Mesothelial cell of epicardium (in vitro differentiated cells): ENCODE measurements at regions not wholly inside any gene's neighbourhood (a gene's known extent, or its start where the extent isn't known, plus 50 kb on each side); places are given as distances from the start of the nearest gene placed in this dataset.

Experiments used
- DNase-seq, 2 experiments: peaks; one replicate each; pipeline ENCODE4 v3.0.0; 2021; ENCODE audit warnings: low spot score in 2 of 2; ENCODE audit not compliant: unreplicated experiment in 2 of 2
- H3K27ac Mint-ChIP-seq: 2 replicates; pipeline ENCODE4 v1.8.0; 2021; ENCODE audit warnings: mixed read lengths
- H3K27me3 Mint-ChIP-seq: 2 replicates; pipeline ENCODE4 v1.8.0; 2021; ENCODE audit warnings: low read depth, mixed read lengths
- H3K36me3 Mint-ChIP-seq: 2 replicates; pipeline ENCODE4 v1.8.0; 2021; ENCODE audit warnings: mixed read lengths
- H3K4me1 Mint-ChIP-seq: 2 replicates; pipeline ENCODE4 v1.8.0; 2021; ENCODE audit warnings: mixed read lengths
- H3K4me3 Mint-ChIP-seq: 2 replicates; pipeline ENCODE4 v1.8.0; 2021; ENCODE audit warnings: mild to moderate bottlenecking, moderate library complexity, mixed read lengths
- H3K9me3 Mint-ChIP-seq: 2 replicates; pipeline ENCODE4 v1.8.0; 2021; ENCODE audit warnings: mixed read lengths
- TF ChIP-seq, protein P1 (sequence below): fragments of 200-600 bp; sonication (generic); IDR thresholded peaks from one replicate; pipeline ENCODE4 v1.5.0; 2021; ENCODE audit warnings: antibody characterized with exemption; ENCODE audit not compliant: unreplicated experiment

DNA sequence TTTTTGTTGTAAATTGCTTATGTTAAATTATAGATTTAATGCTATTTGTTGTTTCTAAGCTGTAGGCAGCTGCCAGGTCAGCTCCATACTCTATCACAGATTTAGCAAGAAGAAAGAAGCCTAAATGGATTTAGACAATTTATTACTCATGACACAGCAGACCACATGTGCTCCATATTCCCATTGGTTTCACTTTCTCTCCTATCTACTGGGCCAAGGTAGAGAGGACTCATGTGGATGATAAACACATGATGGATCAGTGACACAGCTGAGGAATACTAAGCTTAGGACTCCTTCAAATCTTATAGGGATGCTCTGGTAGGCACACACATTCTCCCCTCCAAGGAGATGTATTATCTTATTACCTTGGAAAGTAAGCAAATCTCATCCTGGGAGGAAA is 553.0 kb upstream of the ADGRB3 start:
- no peak overlapping the region for H3K4me3 Mint-ChIP-seq
- DNase-seq, result no peak
- TF ChIP-seq, protein P1, sequence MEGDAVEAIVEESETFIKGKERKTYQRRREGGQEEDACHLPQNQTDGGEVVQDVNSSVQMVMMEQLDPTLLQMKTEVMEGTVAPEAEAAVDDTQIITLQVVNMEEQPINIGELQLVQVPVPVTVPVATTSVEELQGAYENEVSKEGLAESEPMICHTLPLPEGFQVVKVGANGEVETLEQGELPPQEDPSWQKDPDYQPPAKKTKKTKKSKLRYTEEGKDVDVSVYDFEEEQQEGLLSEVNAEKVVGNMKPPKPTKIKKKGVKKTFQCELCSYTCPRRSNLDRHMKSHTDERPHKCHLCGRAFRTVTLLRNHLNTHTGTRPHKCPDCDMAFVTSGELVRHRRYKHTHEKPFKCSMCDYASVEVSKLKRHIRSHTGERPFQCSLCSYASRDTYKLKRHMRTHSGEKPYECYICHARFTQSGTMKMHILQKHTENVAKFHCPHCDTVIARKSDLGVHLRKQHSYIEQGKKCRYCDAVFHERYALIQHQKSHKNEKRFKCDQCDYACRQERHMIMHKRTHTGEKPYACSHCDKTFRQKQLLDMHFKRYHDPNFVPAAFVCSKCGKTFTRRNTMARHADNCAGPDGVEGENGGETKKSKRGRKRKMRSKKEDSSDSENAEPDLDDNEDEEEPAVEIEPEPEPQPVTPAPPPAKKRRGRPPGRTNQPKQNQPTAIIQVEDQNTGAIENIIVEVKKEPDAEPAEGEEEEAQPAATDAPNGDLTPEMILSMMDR, result no peak
- no peaks in the 10 kb centered on the region for H3K4me1 Mint-ChIP-seq
- no peaks in the 10 kb centered on the region for H3K27me3 Mint-ChIP-seq
- no peak overlapping the region for H3K27ac Mint-ChIP-seq
- peaks cover 11% of the 10 kb centered on the region for H3K9me3 Mint-ChIP-seq
- no peaks in the 10 kb centered on the region for H3K36me3 Mint-ChIP-seq

DNA sequence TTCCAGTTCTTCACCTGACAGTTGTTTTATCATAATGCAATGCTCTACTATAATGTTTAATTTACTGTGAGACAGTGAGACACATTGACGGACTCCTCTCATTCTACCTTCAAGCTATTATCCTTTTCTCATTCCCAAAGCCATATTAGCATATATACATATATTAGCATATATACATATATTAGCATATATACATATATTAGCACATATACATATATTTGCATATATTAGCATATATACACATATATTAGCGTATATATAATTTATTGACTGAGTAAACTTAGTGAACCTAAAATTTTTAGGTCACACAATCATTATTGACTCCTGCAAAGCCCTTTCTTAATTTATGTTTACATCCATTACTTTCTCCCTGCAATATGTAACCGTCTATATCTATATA is 555.0 kb upstream of the ADGRB3 start:
- no peak for DNase-seq
- Mint-ChIP-seq H3K27ac (no peak overlapping the region), H3K4me3 (no peak overlapping the region), H3K4me1 (no peaks in the 10 kb centered on the region), H3K36me3 (no peaks in the 10 kb centered on the region), H3K9me3 (peaks cover 6% of the 10 kb centered on the region), H3K27me3 (no peaks in the 10 kb centered on the region)
- TF ChIP-seq, protein P1, result no peak

DNA sequence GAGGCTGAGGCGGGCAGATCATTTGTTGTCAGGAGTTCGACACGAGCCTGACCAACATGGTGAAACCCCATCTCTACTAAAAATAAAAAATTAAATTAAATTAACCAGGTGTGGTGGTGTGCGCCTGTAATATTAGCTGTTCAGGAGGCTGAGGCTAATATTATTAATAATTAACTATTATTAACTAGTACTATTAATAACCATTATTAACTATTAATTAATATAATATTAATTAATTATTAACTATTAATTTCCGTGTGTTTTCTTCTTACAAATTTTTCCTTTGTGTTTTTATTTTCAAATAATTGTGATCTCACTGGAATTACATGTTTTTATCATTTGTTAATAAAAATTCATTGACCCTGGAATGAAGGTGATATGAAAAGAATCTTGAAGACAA is 557.4 kb upstream of the ADGRB3 start:
- no peaks in the 10 kb centered on the region for H3K36me3 Mint-ChIP-seq
- H3K27me3 Mint-ChIP-seq, result no peaks in the 10 kb centered on the region
- no peak overlapping the region for H3K27ac Mint-ChIP-seq
- no peaks in the 10 kb centered on the region for H3K4me1 Mint-ChIP-seq
- TF ChIP-seq, protein P1, result no peak
- no peak overlapping the region for H3K4me3 Mint-ChIP-seq
- H3K9me3 Mint-ChIP-seq, result no peaks in the 10 kb centered on the region
- DNase-seq, result no peak

DNA sequence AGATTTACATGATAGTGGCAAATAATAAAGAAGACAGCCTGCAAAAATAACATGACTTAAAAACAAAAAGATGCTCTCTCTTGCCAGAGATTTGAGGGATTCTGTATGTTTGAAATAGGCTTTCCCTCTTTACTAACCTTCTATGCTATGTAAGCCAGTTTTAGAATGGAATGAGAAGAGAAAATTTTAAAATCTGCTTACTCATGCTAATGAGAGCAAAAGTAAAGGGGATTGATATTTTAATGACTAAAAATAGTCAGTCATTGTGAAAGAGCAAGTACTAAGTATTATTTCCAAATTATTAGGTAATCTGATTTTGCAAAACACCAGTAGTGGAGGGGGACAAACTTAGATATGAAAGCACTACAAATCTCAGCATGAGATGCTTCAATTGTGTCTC is 563.3 kb upstream of the ADGRB3 start:
- no peak for DNase-seq
- TF ChIP-seq, protein P1, result no peak
- H3K9me3 Mint-ChIP-seq, result no peaks in the 10 kb centered on the region
- H3K36me3 Mint-ChIP-seq, result no peaks in the 10 kb centered on the region
- H3K4me1 Mint-ChIP-seq, result no peaks in the 10 kb centered on the region
- no peak overlapping the region for H3K27ac Mint-ChIP-seq
- H3K27me3 Mint-ChIP-seq, result peaks cover 5% of the 10 kb centered on the region
- H3K4me3 Mint-ChIP-seq, result no peak overlapping the region

DNA sequence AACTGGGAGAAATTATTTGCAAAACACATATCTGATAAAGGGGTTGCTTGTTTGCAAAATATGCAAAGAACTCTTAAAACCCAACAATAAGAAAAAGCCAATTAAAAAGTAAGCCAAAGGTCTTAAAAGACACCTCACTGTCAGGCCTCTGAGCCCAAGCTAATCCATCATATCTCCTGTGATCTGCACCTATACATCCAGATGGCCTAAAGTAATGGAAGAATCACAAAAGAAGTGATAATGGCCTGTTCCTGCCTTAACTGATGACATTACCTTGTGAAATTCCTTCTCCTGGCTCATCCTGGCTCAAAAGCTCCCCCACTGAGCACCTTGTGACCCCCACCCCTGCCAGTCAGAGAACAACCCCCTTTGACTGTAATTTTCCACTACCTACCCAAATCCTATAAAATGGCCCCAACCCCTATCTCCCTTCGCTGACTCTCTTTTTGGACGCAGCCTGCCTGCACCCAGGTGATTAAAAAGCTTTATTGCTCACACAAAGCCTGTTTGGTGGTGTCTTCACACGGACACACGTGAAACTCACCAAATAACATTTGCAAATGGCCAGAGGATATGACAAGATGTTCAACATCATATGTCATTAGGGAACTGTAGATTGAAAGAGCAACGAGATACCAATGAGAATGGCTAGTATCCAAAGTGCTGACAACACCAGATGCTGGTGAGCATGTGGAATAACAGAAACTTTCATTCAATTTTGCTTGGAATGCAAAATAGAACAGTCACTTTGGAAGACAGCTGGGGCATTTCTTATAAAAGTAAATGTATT is 565.0 kb upstream of the ADGRB3 start:
- Mint-ChIP-seq H3K27me3 (peaks cover 5% of the 10 kb centered on the region), H3K4me1 (no peaks in the 10 kb centered on the region), H3K27ac (no peak overlapping the region), H3K4me3 (no peak overlapping the region), H3K36me3 (no peaks in the 10 kb centered on the region), H3K9me3 (no peaks in the 10 kb centered on the region)
- no peak for DNase-seq
- TF ChIP-seq, protein P1, result no peak

DNA sequence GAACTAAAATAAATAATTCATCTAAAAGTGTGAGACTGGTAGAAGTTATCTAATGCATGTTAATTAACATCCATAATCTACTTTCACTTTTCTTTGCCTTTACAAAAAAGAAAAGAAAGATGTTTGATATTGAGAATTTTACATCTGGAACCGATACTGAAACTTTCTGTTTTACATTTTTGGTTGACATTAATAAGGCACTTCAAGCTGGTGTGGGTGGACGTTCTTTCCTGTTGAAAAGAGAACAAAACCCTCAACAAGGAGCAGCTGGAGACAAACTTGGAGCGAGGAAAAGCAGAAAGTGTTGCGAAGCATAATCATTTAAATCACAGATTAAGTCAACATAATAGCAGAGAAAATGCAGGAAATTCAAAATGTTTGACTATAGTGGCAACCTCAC is 575.2 kb upstream of the ADGRB3 start:
- Mint-ChIP-seq H3K4me1 (peaks cover 3% of the 10 kb centered on the region), H3K27ac (no peak overlapping the region), H3K4me3 (no peak overlapping the region), H3K9me3 (peaks cover 15% of the 10 kb centered on the region), H3K27me3 (no peaks in the 10 kb centered on the region), H3K36me3 (no peaks in the 10 kb centered on the region)
- no peak for DNase-seq
- TF ChIP-seq, protein P1, result no peak
